ENCODE measurements at regions not wholly inside any gene's neighbourhood (a gene's known extent, or its start where the extent isn't known, plus 50 kb on each side); places are given as distances from the start of the nearest gene placed in this dataset.

DNA sequence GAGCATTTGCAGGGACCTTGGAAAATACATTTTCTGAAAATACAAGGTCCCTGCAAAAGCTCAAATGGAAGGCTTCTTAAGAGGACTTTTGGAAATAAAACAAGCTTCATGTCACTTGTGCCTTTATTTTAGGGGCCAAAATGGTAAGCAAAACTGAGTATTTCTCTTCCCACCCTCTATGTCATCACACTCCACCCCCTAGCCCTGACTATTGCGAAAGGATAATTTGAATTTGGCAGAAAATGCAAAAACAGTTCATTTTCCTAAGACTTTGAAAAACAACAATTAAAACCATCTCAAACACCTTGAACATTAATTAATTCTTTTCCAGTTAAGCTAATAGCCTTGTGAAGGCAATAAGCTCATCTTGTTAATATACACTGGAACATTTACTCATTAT lies 201.7 kb downstream of the TM2D1 start:
- in situ Hi-C loops (cut with HindIII; ENCODE audit: extremely low pct_ligation_motif_present, low pct_unique_long_range_greater_than_20kb) (no loop called here), intact Hi-C loops (cut with micrococcal nuclease; ENCODE audit: unreplicated experiment) (no loop called here)
- TF ChIP-seq ZNF572 (CRISPR knock-in tag; IDR thresholded peaks at IDR 0.05) = no peak
- TF ChIP-seq CEBPB (IDR thresholded peaks at IDR 0.05; ENCODE audit: borderline replicate concordance, low read depth, low read length) = 0 out of 2 replicates have a peak, but pooled peaks have one; percentile 26
- no peak for TF ChIP-seq ZNF75D (CRISPR knock-in tag; IDR thresholded peaks at IDR 0.05; ENCODE audit: borderline replicate concordance)
- no peak for TF ChIP-seq MED8 (CRISPR knock-in tag; IDR thresholded peaks at IDR 0.05; ENCODE audit: insufficient replicate concordance)
- CTCF ChIA-PET (ENCODE audit: low intra/inter-chr PET ratio, low total read pairs) = no interaction called here
- Histone ChIP-seq H3K9me3 (ENCODE audit: low read length) (no peaks in the 10 kb centered on the region), H3K27ac (ENCODE audit: extremely low read length, insufficient read depth, low read length) (no peak overlapping the region), H3K9ac (ENCODE audit: insufficient read depth, low read depth, low read length) (no peak overlapping the region), H2AFZ (ENCODE audit: low read length) (no peak overlapping the region), H3K27me3 (ENCODE audit: control insufficient read depth in 1 of 2, insufficient read depth in 2 of 2, low read length in 2 of 2) (no peaks in the 10 kb centered on the region; a peak in 1 of 5 replicates), H3K36me3 (replicated peaks in 1 of 2; ENCODE audit: control insufficient read depth in 1 of 2, insufficient read depth in 2 of 2, low read length in 2 of 2) (no peaks in the 10 kb centered on the region), H3K4me3 (replicated peaks in 1 of 3; ENCODE audit: insufficient read depth in 1 of 3, low read depth in 2 of 3, low read length in 3 of 3) (no peak overlapping the region), H3K4me2 (ENCODE audit: low read depth, low read length) (no peak overlapping the region), H4K20me1 (ENCODE audit: insufficient read depth, low read length) (no peaks in the 10 kb centered on the region), H3K79me2 (ENCODE audit: insufficient read depth, low read length) (no peaks in the 10 kb centered on the region), H3K4me1 (ENCODE audit: insufficient read depth, low read length) (no peaks in the 10 kb centered on the region)
- ATAC-seq (no peak), FAIRE-seq (no peak), DNase-seq (ENCODE audit: low spot score) (no peak)
- 33% methylated on average over 1 of the region's 1 CpG for WGBS (ENCODE audit: low lambda C conversion rate)
- no TSS peak for BruUV-seq (replicated peaks)
- POLR2A ChIA-PET = no interaction called here

DNA sequence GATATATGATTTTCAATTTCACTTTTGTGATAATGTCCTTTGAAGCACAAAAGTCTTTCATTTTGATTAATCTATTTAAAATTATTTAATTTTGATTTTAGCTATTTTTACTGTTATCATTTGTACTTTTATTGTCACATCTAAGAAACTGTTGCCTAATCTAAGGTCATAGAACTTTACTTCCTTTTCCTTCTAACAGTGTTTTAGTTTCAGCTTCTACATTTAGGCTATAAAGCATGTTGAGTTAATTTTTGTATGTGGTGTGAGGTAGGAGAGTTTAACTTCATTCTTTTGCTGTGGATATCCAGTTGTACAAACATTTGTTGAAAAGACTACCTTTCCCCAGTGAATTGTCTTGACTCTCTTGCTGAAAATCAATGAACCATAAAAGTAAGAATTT lies 204.5 kb downstream of the TM2D1 start:
- Histone ChIP-seq H3K4me1 (ENCODE audit: insufficient read depth, low read length) (no peaks in the 10 kb centered on the region), H3K79me2 (ENCODE audit: insufficient read depth, low read length) (no peaks in the 10 kb centered on the region), H4K20me1 (ENCODE audit: insufficient read depth, low read length) (no peaks in the 10 kb centered on the region), H3K9ac (ENCODE audit: insufficient read depth, low read depth, low read length) (no peak overlapping the region), H3K4me2 (ENCODE audit: low read depth, low read length) (no peak overlapping the region), H3K27me3 (ENCODE audit: control insufficient read depth in 1 of 2, insufficient read depth in 2 of 2, low read length in 2 of 2) (peaks cover 0 to 8% of the 10 kb centered on the region in 2 experiments; a peak in 1 of 5 replicates), H3K36me3 (replicated peaks in 1 of 2; ENCODE audit: control insufficient read depth in 1 of 2, insufficient read depth in 2 of 2, low read length in 2 of 2) (no peaks in the 10 kb centered on the region), H3K4me3 (replicated peaks in 1 of 3; ENCODE audit: insufficient read depth in 1 of 3, low read depth in 2 of 3, low read length in 3 of 3) (no peak overlapping the region), H2AFZ (ENCODE audit: low read length) (no peak overlapping the region), H3K9me3 (ENCODE audit: low read length) (no peaks in the 10 kb centered on the region), H3K27ac (ENCODE audit: extremely low read length, insufficient read depth, low read length) (no peak overlapping the region)
- DNase-seq (ENCODE audit: low spot score) = no peak
- FAIRE-seq = no peak
- CTCF ChIA-PET (ENCODE audit: low intra/inter-chr PET ratio, low total read pairs) = no interaction called here
- ATAC-seq = no peak
- intact Hi-C loops (cut with micrococcal nuclease; ENCODE audit: unreplicated experiment) = no loop called here
- in situ Hi-C loops (cut with HindIII; ENCODE audit: extremely low pct_ligation_motif_present, low pct_unique_long_range_greater_than_20kb) = no loop called here
- POLR2A ChIA-PET = no interaction called here
- no TSS peak for BruUV-seq (replicated peaks)
- TF ChIP-seq ZNF124 (CRISPR knock-in tag; IDR thresholded peaks at IDR 0.05) (no peak), PAX8 (CRISPR knock-in tag; IDR thresholded peaks at IDR 0.05; ENCODE audit: borderline replicate concordance) (no peak), ZNF234 (CRISPR knock-in tag; conservative IDR thresholded peaks at IDR 0.05) (no peak), ZBTB3 (CRISPR knock-in tag; IDR thresholded peaks at IDR 0.05; ENCODE audit: borderline replicate concordance, low read depth) (no peak), FIP1L1 (IDR thresholded peaks at IDR 0.05; ENCODE audit: borderline replicate concordance, insufficient read depth, low read depth, low read length) (no peak), SYNCRIP (IDR thresholded peaks at IDR 0.05; ENCODE audit: insufficient read depth, low read depth, low read length) (no peak), ZNF230 (CRISPR knock-in tag; IDR thresholded peaks at IDR 0.05) (no peak), ZFP1 (CRISPR knock-in tag; IDR thresholded peaks at IDR 0.05) (no peak), PTBP1 (IDR thresholded peaks at IDR 0.05; ENCODE audit: low read depth, low read length, poor library complexity, severe bottlenecking) (no peak), FOSL2 (CRISPR knock-in tag; IDR thresholded peaks at IDR 0.05) (no peak), MXD1 (CRISPR knock-in tag; IDR thresholded peaks at IDR 0.05) (no peak), ZSCAN21 (CRISPR knock-in tag; IDR thresholded peaks at IDR 0.05; ENCODE audit: borderline replicate concordance) (no peak)
- TF ChIP-seq, protein P1, sequence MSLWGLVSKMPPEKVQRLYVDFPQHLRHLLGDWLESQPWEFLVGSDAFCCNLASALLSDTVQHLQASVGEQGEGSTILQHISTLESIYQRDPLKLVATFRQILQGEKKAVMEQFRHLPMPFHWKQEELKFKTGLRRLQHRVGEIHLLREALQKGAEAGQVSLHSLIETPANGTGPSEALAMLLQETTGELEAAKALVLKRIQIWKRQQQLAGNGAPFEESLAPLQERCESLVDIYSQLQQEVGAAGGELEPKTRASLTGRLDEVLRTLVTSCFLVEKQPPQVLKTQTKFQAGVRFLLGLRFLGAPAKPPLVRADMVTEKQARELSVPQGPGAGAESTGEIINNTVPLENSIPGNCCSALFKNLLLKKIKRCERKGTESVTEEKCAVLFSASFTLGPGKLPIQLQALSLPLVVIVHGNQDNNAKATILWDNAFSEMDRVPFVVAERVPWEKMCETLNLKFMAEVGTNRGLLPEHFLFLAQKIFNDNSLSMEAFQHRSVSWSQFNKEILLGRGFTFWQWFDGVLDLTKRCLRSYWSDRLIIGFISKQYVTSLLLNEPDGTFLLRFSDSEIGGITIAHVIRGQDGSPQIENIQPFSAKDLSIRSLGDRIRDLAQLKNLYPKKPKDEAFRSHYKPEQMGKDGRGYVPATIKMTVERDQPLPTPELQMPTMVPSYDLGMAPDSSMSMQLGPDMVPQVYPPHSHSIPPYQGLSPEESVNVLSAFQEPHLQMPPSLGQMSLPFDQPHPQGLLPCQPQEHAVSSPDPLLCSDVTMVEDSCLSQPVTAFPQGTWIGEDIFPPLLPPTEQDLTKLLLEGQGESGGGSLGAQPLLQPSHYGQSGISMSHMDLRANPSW (CRISPR knock-in tag; IDR thresholded peaks at IDR 0.05; ENCODE audit: borderline replicate concordance) = no peak

All from HepG2 (cell line).